Astrocyte of the cerebellum (primary cell): ENCODE measurements at regions not wholly inside any gene's neighbourhood (a gene's known extent, or its start where the extent isn't known, plus 50 kb on each side); places are given as distances from the start of the nearest gene placed in this dataset.

ENCODE experiments used
- DNase-seq: peaks from one replicate; pipeline ENCODE4 v3.0.0-alpha.2; 2011; ENCODE audit warnings: low read depth
- H3K4me3 ChIP-seq: 2 replicates; pipeline ENCODE4 v1.5.1; 2011; ENCODE audit warnings: mild to moderate bottlenecking, low read depth, low read length, moderate library complexity
- CTCF ChIP-seq: IDR thresholded peaks from 2 replicates; pipeline ENCODE4 v1.5.1; 2012; ENCODE audit warnings: low read length, low read depth, moderate library complexity, mild to moderate bottlenecking; ENCODE audit errors: missing control alignments
- in situ Hi-C: cut with HindIII; loops from 2 replicates; pipeline ENCODE4 v1.10.0; 2017; ENCODE audit warnings: low sequenced_read_pairs

GRCh38 chr6:94323853-94324252 lies 904.5 kb upstream of the EPHA7 start:
- in situ Hi-C loops = no loop called here
- DNase-seq = no peak
- TF ChIP-seq CTCF = no peak
- H3K4me3 ChIP-seq = no peak overlapping the region

- no peak overlapping the region for H3K4me3 ChIP-seq
- no peak for DNase-seq
- in situ Hi-C loops = no loop called here
- TF ChIP-seq CTCF = no peak
Measured at GRCh38 chr6:94300424-94301144, 881.2 kb upstream of the EPHA7 start.

GRCh38 chr6:94289131-94289530 lies 869.8 kb upstream of the EPHA7 start:
- TF ChIP-seq CTCF = no peak
- DNase-seq = no peak
- H3K4me3 ChIP-seq = no peak overlapping the region
- in situ Hi-C loops = no loop called here

GRCh38 chr6:94278146-94278545 lies 858.8 kb upstream of the EPHA7 start:
- TF ChIP-seq CTCF = no peak
- DNase-seq = no peak
- no peak overlapping the region for H3K4me3 ChIP-seq
- in situ Hi-C loops = no loop called here

GRCh38 chr6:94272327-94272726 lies 853.0 kb upstream of the EPHA7 start:
- no peak for DNase-seq
- TF ChIP-seq CTCF = no peak
- in situ Hi-C loops = no loop called here
- no peak overlapping the region for H3K4me3 ChIP-seq

GRCh38 chr6:94270091-94270948 lies 851.0 kb upstream of the EPHA7 start:
- TF ChIP-seq CTCF = no peak
- in situ Hi-C loops = no loop called here
- no peak for DNase-seq
- no peak overlapping the region for H3K4me3 ChIP-seq
